GM18870 (cell line): ENCODE measurements at regions not wholly inside any gene's neighbourhood (a gene's known extent, or its start where the extent isn't known, plus 50 kb on each side); places are given as distances from the start of the nearest gene placed in this dataset.

ENCODE experiments used
- ATAC-seq: cut with Tn5 transposase; IDR thresholded peaks from one replicate; pipeline ENCODE4 v1.9.1; 2021; ENCODE audit warnings: moderate library complexity; ENCODE audit not compliant: unreplicated experiment

- no peak for ATAC-seq
These were observed 227.4 kb upstream of the CHST9 start for GRCh38 chr18:27412556-27412955.

GRCh38 chr18:27411911-27412310, 226.8 kb upstream of the CHST9 start:
- no peak for ATAC-seq

- no peak for ATAC-seq
These were observed 225.9 kb upstream of the CHST9 start for GRCh38 chr18:27411013-27411412.

GRCh38 chr18:27404855-27405254, 219.7 kb upstream of the CHST9 start:
- ATAC-seq: no peak

- no peak for ATAC-seq
These were observed 214.9 kb upstream of the CHST9 start for GRCh38 chr18:27400001-27400400.

- ATAC-seq: no peak
These were observed 210.6 kb upstream of the CHST9 start for GRCh38 chr18:27395752-27396151.

GRCh38 chr18:27394687-27395086, 209.6 kb upstream of the CHST9 start:
- ATAC-seq: no peak

GRCh38 chr18:27382567-27383216, 197.6 kb upstream of the CHST9 start:
- no peak for ATAC-seq

GRCh38 chr18:27378431-27379095, 193.5 kb upstream of the CHST9 start:
- peak; percentile 80 for ATAC-seq

- no peak for ATAC-seq
These were observed 192.1 kb upstream of the CHST9 start for GRCh38 chr18:27377251-27377650.

GRCh38 chr18:27372386-27372785, 187.3 kb upstream of the CHST9 start:
- ATAC-seq: no peak

GRCh38 chr18:27366665-27367064, 181.6 kb upstream of the CHST9 start:
- no peak for ATAC-seq

GRCh38 chr18:27366151-27366550, 181.0 kb upstream of the CHST9 start:
- no peak for ATAC-seq

- no peak for ATAC-seq
These were observed 178.8 kb upstream of the CHST9 start for GRCh38 chr18:27363872-27364271.

GRCh38 chr18:27361477-27361876, 176.4 kb upstream of the CHST9 start:
- ATAC-seq: no peak

- no peak for ATAC-seq
These were observed 170.2 kb upstream of the CHST9 start for GRCh38 chr18:27355308-27355707.

- ATAC-seq: no peak
These were observed 168.2 kb upstream of the CHST9 start for GRCh38 chr18:27353273-27353672.

GRCh38 chr18:27349284-27349882, 164.3 kb upstream of the CHST9 start:
- ATAC-seq: no peak

- no peak for ATAC-seq
These were observed 146.5 kb upstream of the CHST9 start for GRCh38 chr18:27331606-27332005.

GRCh38 chr18:27314996-27315395, 129.9 kb upstream of the CHST9 start:
- ATAC-seq: no peak

GRCh38 chr18:27313678-27314077, 128.6 kb upstream of the CHST9 start:
- no peak for ATAC-seq

GRCh38 chr18:27312853-27313252, 127.7 kb upstream of the CHST9 start:
- ATAC-seq: no peak
